CD14-positive monocyte (primary cell): ENCODE measurements at regions not wholly inside any gene's neighbourhood (a gene's known extent, or its start where the extent isn't known, plus 50 kb on each side); places are given as distances from the start of the nearest gene placed in this dataset.

Experiments
- DNase-seq, 3 donors: peaks; one replicate each; pipeline ENCODE4 v3.0.0-alpha.2; 2011 to 2022
- H2AFZ ChIP-seq: 2 replicates; pipeline ENCODE4 v1.6.0; 2012; ENCODE audit warnings: mild to moderate bottlenecking, low read depth, low read length, inconsistent platforms; ENCODE audit not compliant: insufficient read depth, poor library complexity, severe bottlenecking
- H3K27ac ChIP-seq, 2 donors: 1 replicate in 1 of 2; 2 replicates in 1 of 2; pipeline ENCODE4 v1.5.1; 2012 to 2013; ENCODE audit warnings: low read length in 2 of 2, control low read depth in 1 of 2, inconsistent platforms in 1 of 2, low read depth in 1 of 2, mild to moderate bottlenecking in 1 of 2
- H3K27me3 ChIP-seq, 2 donors: one replicate each; pipeline versions ENCODE4 v1.6.0 to v1.6.1; 2011 to 2013; ENCODE audit warnings: low read length in 2 of 2; ENCODE audit not compliant: control insufficient read depth in 2 of 2, insufficient read depth in 2 of 2
- H3K36me3 ChIP-seq, 2 donors: replicated peaks in 1 of 2; 1 replicate in 1 of 2; 2 replicates in 1 of 2; pipeline versions ENCODE4 v1.5.1 to v1.6.1; 2012 to 2013; ENCODE audit warnings: low read length in 2 of 2, control low read depth in 1 of 2, inconsistent platforms in 1 of 2, mild to moderate bottlenecking in 1 of 2; ENCODE audit not compliant: insufficient read depth in 2 of 2, control insufficient read depth in 1 of 2
- H3K4me1 ChIP-seq, 2 donors: 1 replicate in 1 of 2; 2 replicates in 1 of 2; pipeline versions ENCODE4 v1.5.1 to v1.6.1; 2012 to 2013; ENCODE audit warnings: low read length in 2 of 2, control low read depth in 1 of 2, inconsistent platforms in 1 of 2, mild to moderate bottlenecking in 1 of 2, moderate library complexity in 1 of 2; ENCODE audit not compliant: insufficient read depth in 2 of 2, control insufficient read depth in 1 of 2
- H3K4me2 ChIP-seq: replicated peaks from 2 replicates; pipeline ENCODE3; 2012; ENCODE audit warnings: low read length, moderate library complexity, mild to moderate bottlenecking; ENCODE audit not compliant: poor library complexity, severe bottlenecking; ENCODE audit errors: extremely low read depth
- H3K4me3 ChIP-seq, 3 experiments: fragments of 200-600 bp in 1 of 3; sonication (generic) in 1 of 3; replicated peaks in 1 of 3; 1 replicate in 2 of 3; 2 replicates in 1 of 3; pipeline ENCODE4 v1.5.1; 2011 to 2013; ENCODE audit warnings: low read length in 3 of 3, mild to moderate bottlenecking in 3 of 3, control low read depth in 2 of 3, low read depth in 2 of 3, inconsistent platforms in 1 of 3, moderate library complexity in 1 of 3
- H3K79me2 ChIP-seq: 2 replicates; pipeline ENCODE4 v1.6.0; 2012; ENCODE audit warnings: mild to moderate bottlenecking, control low read depth, inconsistent platforms, low read length, moderate library complexity; ENCODE audit not compliant: insufficient read depth
- H3K9ac ChIP-seq: 2 replicates; pipeline ENCODE4 v1.6.0; 2017; ENCODE audit warnings: low read length, mild to moderate bottlenecking; ENCODE audit not compliant: insufficient read depth, poor library complexity, severe bottlenecking
- H3K9me3 ChIP-seq, 2 donors: replicated peaks in 1 of 2; 1 replicate in 1 of 2; 2 replicates in 1 of 2; pipeline versions ENCODE4 v1.5.1 to v1.6.1; 2012 to 2013; ENCODE audit warnings: low read length in 2 of 2, control low read depth in 1 of 2; ENCODE audit not compliant: control insufficient read depth in 1 of 2, insufficient read depth in 1 of 2
- H4K20me1 ChIP-seq: 2 replicates; pipeline ENCODE4 v1.6.0; 2012; ENCODE audit warnings: mild to moderate bottlenecking, low read length, control low read depth, moderate library complexity; ENCODE audit not compliant: insufficient read depth
- H3K27ac Mint-ChIP-seq, 7 donors: one replicate each; pipeline ENCODE4 v1.8.0; 2020; ENCODE audit warnings: mild to moderate bottlenecking in 7 of 7, mixed read lengths in 7 of 7, moderate library complexity in 6 of 7, inconsistent platforms in 2 of 7
- H3K27me3 Mint-ChIP-seq, 3 donors: one replicate each; pipeline ENCODE4 v1.8.0; 2021 to 2022; ENCODE audit warnings: low read depth in 3 of 3, mild to moderate bottlenecking in 3 of 3, mixed read lengths in 3 of 3, moderate library complexity in 3 of 3, inconsistent platforms in 1 of 3
- H3K36me3 Mint-ChIP-seq, 2 donors: one replicate each; pipeline ENCODE4 v1.8.0; 2020; ENCODE audit warnings: mixed read lengths in 2 of 2, inconsistent platforms in 1 of 2, mild to moderate bottlenecking in 1 of 2
- H3K4me1 Mint-ChIP-seq: one replicate; pipeline ENCODE4 v1.8.0; 2020; ENCODE audit warnings: mild to moderate bottlenecking, mixed read lengths
- H3K4me3 Mint-ChIP-seq, 2 donors: one replicate each; pipeline ENCODE4 v1.8.0; 2020; ENCODE audit warnings: mild to moderate bottlenecking in 2 of 2, mixed read lengths in 2 of 2, moderate library complexity in 1 of 2
- H3K9me3 Mint-ChIP-seq, 7 donors: one replicate each; pipeline ENCODE4 v1.8.0; 2020 to 2022; ENCODE audit warnings: mixed read lengths in 7 of 7, mild to moderate bottlenecking in 6 of 7, moderate library complexity in 6 of 7, inconsistent platforms in 2 of 7
- WGBS: methylation state at CpG from one replicate; pipeline ENCODE4 v1.1.5; 2013; ENCODE audit warnings: missing lambda C conversion rate; ENCODE audit not compliant: insufficient coverage; 5-methylcytosine and 5-hydroxymethylcytosine counted together
- intact Hi-C, 2 donors: fragments of 100-400 bp; cut with micrococcal nuclease; formaldehyde crosslinking; loops; one replicate each; pipeline versions ENCODE4 v1.15.0 to v1.15.1; 2023
- TF ChIP-seq, protein P1 (sequence below): fragments of 200-600 bp; IDR thresholded peaks from one replicate; pipeline ENCODE4 v1.8.0; 2022; ENCODE audit warnings: antibody characterized with exemption, mild to moderate bottlenecking

DNA sequence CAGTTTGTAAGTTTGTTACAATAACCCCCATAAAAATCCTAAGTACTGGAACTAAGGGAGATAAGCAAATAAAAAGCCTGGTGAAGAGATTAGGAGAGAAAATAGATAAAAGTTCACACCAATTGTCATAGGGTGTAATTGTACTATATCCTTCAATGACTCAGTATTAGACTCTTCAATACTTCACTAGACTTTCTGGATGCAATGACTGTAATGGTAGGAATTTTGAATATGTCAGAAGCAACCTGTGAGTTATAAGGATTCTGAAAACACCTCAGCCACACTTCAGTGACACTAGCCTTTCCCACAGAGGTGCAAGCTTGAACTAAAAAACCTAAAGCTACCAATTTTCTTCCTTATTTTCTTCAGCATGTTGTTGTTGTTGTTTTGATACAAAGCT, 147.9 kb downstream of the PTGER3 start:
- H3K36me3 Mint-ChIP-seq = no peaks in the 10 kb centered on the region
- TF ChIP-seq, protein P1, sequence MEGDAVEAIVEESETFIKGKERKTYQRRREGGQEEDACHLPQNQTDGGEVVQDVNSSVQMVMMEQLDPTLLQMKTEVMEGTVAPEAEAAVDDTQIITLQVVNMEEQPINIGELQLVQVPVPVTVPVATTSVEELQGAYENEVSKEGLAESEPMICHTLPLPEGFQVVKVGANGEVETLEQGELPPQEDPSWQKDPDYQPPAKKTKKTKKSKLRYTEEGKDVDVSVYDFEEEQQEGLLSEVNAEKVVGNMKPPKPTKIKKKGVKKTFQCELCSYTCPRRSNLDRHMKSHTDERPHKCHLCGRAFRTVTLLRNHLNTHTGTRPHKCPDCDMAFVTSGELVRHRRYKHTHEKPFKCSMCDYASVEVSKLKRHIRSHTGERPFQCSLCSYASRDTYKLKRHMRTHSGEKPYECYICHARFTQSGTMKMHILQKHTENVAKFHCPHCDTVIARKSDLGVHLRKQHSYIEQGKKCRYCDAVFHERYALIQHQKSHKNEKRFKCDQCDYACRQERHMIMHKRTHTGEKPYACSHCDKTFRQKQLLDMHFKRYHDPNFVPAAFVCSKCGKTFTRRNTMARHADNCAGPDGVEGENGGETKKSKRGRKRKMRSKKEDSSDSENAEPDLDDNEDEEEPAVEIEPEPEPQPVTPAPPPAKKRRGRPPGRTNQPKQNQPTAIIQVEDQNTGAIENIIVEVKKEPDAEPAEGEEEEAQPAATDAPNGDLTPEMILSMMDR = no peak
- DNase-seq = no peak
- no peak overlapping the region for H3K4me3 Mint-ChIP-seq
- H3K27ac Mint-ChIP-seq = no peak overlapping the region
- no peak overlapping the region for H3K27ac ChIP-seq
- peaks cover 11% of the 10 kb centered on the region for H3K4me1 Mint-ChIP-seq
- intact Hi-C loops = no loop called here
- H3K79me2 ChIP-seq = no peaks in the 10 kb centered on the region
- no peak overlapping the region for H2AFZ ChIP-seq
- no peak overlapping the region for H3K4me2 ChIP-seq
- no peak overlapping the region for H3K9ac ChIP-seq
- H4K20me1 ChIP-seq = no peaks in the 10 kb centered on the region
- H3K4me3 ChIP-seq = no peak overlapping the region
- no peaks in the 10 kb centered on the region for H3K4me1 ChIP-seq
- H3K9me3 ChIP-seq = no peaks in the 10 kb centered on the region
- H3K27me3 Mint-ChIP-seq = no peaks in the 10 kb centered on the region
- H3K9me3 Mint-ChIP-seq = peaks cover 0 to 7% (median 3%) of the 10 kb centered on the region in 7 donors
- no peaks in the 10 kb centered on the region for H3K36me3 ChIP-seq
- no peaks in the 10 kb centered on the region for H3K27me3 ChIP-seq

DNA sequence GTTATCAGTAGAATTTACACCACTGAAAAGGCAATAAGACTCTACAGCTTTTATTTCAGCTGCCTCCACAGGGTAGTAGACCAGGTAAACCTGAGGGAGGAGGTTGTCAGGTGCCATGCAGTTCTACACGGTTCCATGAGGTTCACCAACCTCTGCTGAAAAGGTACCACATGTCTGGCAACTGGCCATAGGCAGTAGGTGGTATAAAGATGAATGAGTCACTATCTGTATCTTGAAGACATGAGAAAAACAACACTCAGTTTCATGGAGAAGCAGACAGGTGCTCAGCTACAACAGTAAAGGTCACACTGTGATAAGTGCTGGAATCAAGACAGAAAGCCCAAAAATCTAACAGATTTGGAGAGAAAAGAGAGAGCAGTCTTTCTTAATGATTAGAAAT, 145.4 kb downstream of the PTGER3 start:
- intact Hi-C loops = no loop called here
- Histone ChIP-seq H3K27ac (no peak overlapping the region), H2AFZ (no peak overlapping the region), H3K36me3 (no peaks in the 10 kb centered on the region), H3K9me3 (no peaks in the 10 kb centered on the region), H3K4me3 (no peak overlapping the region), H3K79me2 (no peaks in the 10 kb centered on the region), H3K9ac (no peak overlapping the region), H4K20me1 (no peaks in the 10 kb centered on the region), H3K4me2 (no peak overlapping the region), H3K27me3 (no peaks in the 10 kb centered on the region), H3K4me1 (peaks cover 5 to 10% of the 10 kb centered on the region in 2 donors)
- TF ChIP-seq, protein P1 = no peak
- Mint-ChIP-seq H3K27ac (no peak overlapping the region), H3K27me3 (no peaks in the 10 kb centered on the region), H3K4me1 (peaks cover 14% of the 10 kb centered on the region), H3K4me3 (no peak overlapping the region), H3K9me3 (peaks cover 2 to 17% (median 6%) of the 10 kb centered on the region in 7 donors), H3K36me3 (peaks cover 0 to 2% of the 10 kb centered on the region in 2 donors)
- DNase-seq = no peak
- no CpG with 5 or more reads among the region's 1 CpG for WGBS
